Activated T-helper 2 cell treated with anti-CD3 and anti-CD28 coated beads, Interferon-gamma antibody, Interleukin-2, Interleukin-4, amounts not matched to agents 10 μg/mL and 5 μg/mL and 100 μg/mL, durations not matched to agents 14 hours and 24 hours and 36 hours (primary cell): ENCODE measurements at regions not wholly inside any gene's neighbourhood (a gene's known extent, or its start where the extent isn't known, plus 50 kb on each side); places are given as distances from the start of the nearest gene placed in this dataset.

ENCODE experiments used
- DNase-seq: peaks from one replicate; pipeline ENCODE4 v3.0.0; 2021; ENCODE audit warnings: low spot score
- H3K27ac Mint-ChIP-seq: one replicate; pipeline ENCODE4 v1.8.0; 2021; ENCODE audit warnings: mixed read lengths
- H3K27me3 Mint-ChIP-seq: one replicate; pipeline ENCODE4 v1.8.0; 2021; ENCODE audit warnings: low read depth, mixed read lengths
- H3K36me3 Mint-ChIP-seq: one replicate; pipeline ENCODE4 v1.8.0; 2021; ENCODE audit warnings: low read depth, mixed read lengths
- H3K4me1 Mint-ChIP-seq: one replicate; pipeline ENCODE4 v1.8.0; 2021; ENCODE audit warnings: low read depth, mixed read lengths
- H3K4me3 Mint-ChIP-seq: one replicate; pipeline ENCODE4 v1.8.0; 2021; ENCODE audit warnings: low read depth, mild to moderate bottlenecking, moderate library complexity, mixed read lengths
- H3K9me3 Mint-ChIP-seq: one replicate; pipeline ENCODE4 v1.8.0; 2021; ENCODE audit warnings: mixed read lengths
- intact Hi-C: fragments of 100-400 bp; cut with micrococcal nuclease; formaldehyde crosslinking; loops from one replicate; pipeline ENCODE4 v1.15.1; 2023

- DNase-seq = no peak
- intact Hi-C loops = no loop called here
- Mint-ChIP-seq H3K4me1 (peaks cover 11% of the 10 kb centered on the region), H3K9me3 (peaks cover 3% of the 10 kb centered on the region), H3K4me3 (no peak overlapping the region), H3K36me3 (peaks cover 11% of the 10 kb centered on the region), H3K27me3 (no peaks in the 10 kb centered on the region), H3K27ac (no peak overlapping the region)
Observed at GRCh38 chr10:8908013-8908412, 853.5 kb downstream of the GATA3 start.

- H3K4me1 Mint-ChIP-seq = peaks cover 11% of the 10 kb centered on the region
- intact Hi-C loops = no loop called here
- no peaks in the 10 kb centered on the region for H3K27me3 Mint-ChIP-seq
- H3K27ac Mint-ChIP-seq = no peak overlapping the region
- no peak overlapping the region for H3K4me3 Mint-ChIP-seq
- H3K36me3 Mint-ChIP-seq = peaks cover 18% of the 10 kb centered on the region
- DNase-seq = no peak
- H3K9me3 Mint-ChIP-seq = peaks cover 10% of the 10 kb centered on the region
Observed at GRCh38 chr10:8910314-8910713, 855.8 kb downstream of the GATA3 start.

- intact Hi-C loops = no loop called here
- peaks cover 18% of the 10 kb centered on the region for H3K36me3 Mint-ChIP-seq
Observed at GRCh38 chr10:8911032-8911431, 856.5 kb downstream of the GATA3 start.

GRCh38 chr10:8912108-8912507 lies 857.6 kb downstream of the GATA3 start:
- no peak for DNase-seq
- peaks cover 15% of the 10 kb centered on the region for H3K4me1 Mint-ChIP-seq
- H3K27ac Mint-ChIP-seq = peak overlapping the region; percentile 8
- H3K9me3 Mint-ChIP-seq = peaks cover 10% of the 10 kb centered on the region
- intact Hi-C loops = no loop called here
- peaks cover 19% of the 10 kb centered on the region for H3K36me3 Mint-ChIP-seq
- H3K4me3 Mint-ChIP-seq = no peak overlapping the region
- H3K27me3 Mint-ChIP-seq = no peaks in the 10 kb centered on the region

More at GRCh38 chr10:8911032-8911431, 856.5 kb downstream of the GATA3 start:
- Mint-ChIP-seq H3K9me3 (peaks cover 10% of the 10 kb centered on the region), H3K27ac (no peak overlapping the region), H3K4me3 (no peak overlapping the region), H3K27me3 (no peaks in the 10 kb centered on the region), H3K4me1 (peaks cover 11% of the 10 kb centered on the region)
- DNase-seq = no peak

GRCh38 chr10:8913720-8914119 lies 859.2 kb downstream of the GATA3 start:
- no peak overlapping the region for H3K4me3 Mint-ChIP-seq
- peaks cover 11% of the 10 kb centered on the region for H3K9me3 Mint-ChIP-seq
- peaks cover 28% of the 10 kb centered on the region for H3K36me3 Mint-ChIP-seq
- H3K27me3 Mint-ChIP-seq = no peaks in the 10 kb centered on the region
- peaks cover 17% of the 10 kb centered on the region for H3K4me1 Mint-ChIP-seq
- intact Hi-C loops = no loop called here
- H3K27ac Mint-ChIP-seq = no peak overlapping the region
- DNase-seq = no peak

GRCh38 chr10:8919280-8919679 lies 864.8 kb downstream of the GATA3 start:
- Mint-ChIP-seq H3K4me1 (peaks cover 9% of the 10 kb centered on the region), H3K36me3 (peaks cover 21% of the 10 kb centered on the region), H3K27ac (peak overlapping the region; percentile 18), H3K27me3 (no peaks in the 10 kb centered on the region), H3K4me3 (no peak overlapping the region), H3K9me3 (peaks cover 10% of the 10 kb centered on the region)
- DNase-seq = no peak
- intact Hi-C loops = no loop called here

DNA sequence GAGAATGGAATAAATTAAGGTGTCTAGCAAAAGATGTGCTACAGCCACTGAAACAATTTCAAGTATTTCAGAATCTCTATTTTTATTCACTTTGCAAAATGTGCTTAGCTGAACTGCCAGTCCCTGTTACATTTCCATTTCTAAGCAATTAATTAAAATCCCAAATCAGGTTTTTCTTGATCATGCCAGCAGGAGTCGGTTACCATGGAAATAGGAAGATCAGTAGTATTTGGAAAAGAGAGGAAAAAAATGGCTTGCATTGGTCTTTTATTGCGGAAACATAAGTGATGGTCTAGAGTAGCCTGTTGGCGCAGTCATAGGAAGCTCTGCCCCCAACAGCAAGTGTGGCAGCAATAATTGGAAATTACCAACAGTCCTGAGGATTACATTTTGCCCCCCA lies 867.1 kb downstream of the GATA3 start:
- Mint-ChIP-seq H3K9me3 (peaks cover 11% of the 10 kb centered on the region), H3K27me3 (no peaks in the 10 kb centered on the region), H3K36me3 (peaks cover 18% of the 10 kb centered on the region), H3K27ac (no peak overlapping the region), H3K4me1 (peaks cover 9% of the 10 kb centered on the region), H3K4me3 (no peak overlapping the region)
- DNase-seq = no peak
- intact Hi-C loops = no loop called here

- Mint-ChIP-seq H3K36me3 (peaks cover 8% of the 10 kb centered on the region), H3K27me3 (no peaks in the 10 kb centered on the region), H3K4me3 (no peak overlapping the region), H3K9me3 (peaks cover 7% of the 10 kb centered on the region), H3K27ac (no peak overlapping the region), H3K4me1 (peaks cover 4% of the 10 kb centered on the region)
- intact Hi-C loops = no loop called here
- no peak for DNase-seq
Observed at GRCh38 chr10:8923096-8923495, 868.6 kb downstream of the GATA3 start.

GRCh38 chr10:8927705-8928104 lies 873.2 kb downstream of the GATA3 start:
- Mint-ChIP-seq H3K27ac (no peak overlapping the region), H3K36me3 (peaks cover 7% of the 10 kb centered on the region), H3K4me1 (no peaks in the 10 kb centered on the region), H3K9me3 (peaks cover 7% of the 10 kb centered on the region), H3K4me3 (no peak overlapping the region), H3K27me3 (no peaks in the 10 kb centered on the region)
- intact Hi-C loops = no loop called here
- no peak for DNase-seq

GRCh38 chr10:8946451-8946850 lies 892.0 kb downstream of the GATA3 start:
- no peak for DNase-seq
- Mint-ChIP-seq H3K4me1 (peaks cover 4% of the 10 kb centered on the region), H3K9me3 (peaks cover 27% of the 10 kb centered on the region), H3K27me3 (no peaks in the 10 kb centered on the region), H3K4me3 (no peak overlapping the region), H3K36me3 (peaks cover 23% of the 10 kb centered on the region), H3K27ac (no peak overlapping the region)
- intact Hi-C loops = no loop called here

GRCh38 chr10:8950978-8951377 lies 896.5 kb downstream of the GATA3 start:
- Mint-ChIP-seq H3K4me3 (no peak overlapping the region), H3K9me3 (peaks cover 27% of the 10 kb centered on the region), H3K27ac (peak overlapping the region; percentile 29), H3K36me3 (peaks cover 22% of the 10 kb centered on the region), H3K4me1 (peaks cover 9% of the 10 kb centered on the region), H3K27me3 (no peaks in the 10 kb centered on the region)
- intact Hi-C loops = no loop called here
- DNase-seq = no peak

GRCh38 chr10:8951440-8952089 lies 897.1 kb downstream of the GATA3 start:
- peaks cover 9% of the 10 kb centered on the region for H3K4me1 Mint-ChIP-seq
- no peak overlapping the region for H3K27ac Mint-ChIP-seq
- peaks cover 22% of the 10 kb centered on the region for H3K36me3 Mint-ChIP-seq
- no peaks in the 10 kb centered on the region for H3K27me3 Mint-ChIP-seq
- no peak overlapping the region for H3K4me3 Mint-ChIP-seq
- DNase-seq = no peak
- peaks cover 23% of the 10 kb centered on the region for H3K9me3 Mint-ChIP-seq
- intact Hi-C loops = no loop called here

DNA sequence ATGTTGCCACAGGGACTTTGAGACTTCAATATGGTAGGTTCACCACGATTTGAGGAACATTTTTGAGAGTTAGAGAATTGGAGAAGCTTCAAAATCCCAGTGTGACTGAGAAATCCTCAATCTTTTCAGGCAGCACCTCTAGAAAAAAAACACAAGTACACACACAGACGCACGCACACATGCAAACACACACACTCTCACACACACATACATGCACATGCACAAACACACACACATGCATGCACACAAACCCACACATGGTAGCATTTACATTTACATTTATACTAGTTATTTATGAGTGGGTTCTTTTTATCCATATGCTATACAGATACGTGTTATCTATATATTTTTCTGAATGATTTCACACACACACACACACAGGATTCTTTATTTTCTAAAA lies 901.9 kb downstream of the GATA3 start:
- no peak overlapping the region for H3K4me3 Mint-ChIP-seq
- no peak overlapping the region for H3K27ac Mint-ChIP-seq
- peaks cover 11% of the 10 kb centered on the region for H3K9me3 Mint-ChIP-seq
- DNase-seq = no peak
- H3K4me1 Mint-ChIP-seq = peaks cover 7% of the 10 kb centered on the region
- intact Hi-C loops = no loop called here
- H3K27me3 Mint-ChIP-seq = no peaks in the 10 kb centered on the region
- H3K36me3 Mint-ChIP-seq = peaks cover 20% of the 10 kb centered on the region

GRCh38 chr10:8962249-8962648 lies 907.8 kb downstream of the GATA3 start:
- H3K36me3 Mint-ChIP-seq = peaks cover 22% of the 10 kb centered on the region
- peaks cover 15% of the 10 kb centered on the region for H3K4me1 Mint-ChIP-seq
- H3K27me3 Mint-ChIP-seq = no peaks in the 10 kb centered on the region
- H3K27ac Mint-ChIP-seq = no peak overlapping the region
- peaks cover 18% of the 10 kb centered on the region for H3K9me3 Mint-ChIP-seq
- H3K4me3 Mint-ChIP-seq = no peak overlapping the region
- DNase-seq = no peak
- intact Hi-C loops = no loop called here
